Suppressor macrophage treated with lipopolysaccharide for 1 hour (primary cell): ENCODE measurements at regions not wholly inside any gene's neighbourhood (a gene's known extent, or its start where the extent isn't known, plus 50 kb on each side); places are given as distances from the start of the nearest gene placed in this dataset.

Experiments used
- DNase-seq, 3 donors: peaks; one replicate each; pipeline ENCODE4 v3.0.0-alpha.2; 2020 to 2022

DNA sequence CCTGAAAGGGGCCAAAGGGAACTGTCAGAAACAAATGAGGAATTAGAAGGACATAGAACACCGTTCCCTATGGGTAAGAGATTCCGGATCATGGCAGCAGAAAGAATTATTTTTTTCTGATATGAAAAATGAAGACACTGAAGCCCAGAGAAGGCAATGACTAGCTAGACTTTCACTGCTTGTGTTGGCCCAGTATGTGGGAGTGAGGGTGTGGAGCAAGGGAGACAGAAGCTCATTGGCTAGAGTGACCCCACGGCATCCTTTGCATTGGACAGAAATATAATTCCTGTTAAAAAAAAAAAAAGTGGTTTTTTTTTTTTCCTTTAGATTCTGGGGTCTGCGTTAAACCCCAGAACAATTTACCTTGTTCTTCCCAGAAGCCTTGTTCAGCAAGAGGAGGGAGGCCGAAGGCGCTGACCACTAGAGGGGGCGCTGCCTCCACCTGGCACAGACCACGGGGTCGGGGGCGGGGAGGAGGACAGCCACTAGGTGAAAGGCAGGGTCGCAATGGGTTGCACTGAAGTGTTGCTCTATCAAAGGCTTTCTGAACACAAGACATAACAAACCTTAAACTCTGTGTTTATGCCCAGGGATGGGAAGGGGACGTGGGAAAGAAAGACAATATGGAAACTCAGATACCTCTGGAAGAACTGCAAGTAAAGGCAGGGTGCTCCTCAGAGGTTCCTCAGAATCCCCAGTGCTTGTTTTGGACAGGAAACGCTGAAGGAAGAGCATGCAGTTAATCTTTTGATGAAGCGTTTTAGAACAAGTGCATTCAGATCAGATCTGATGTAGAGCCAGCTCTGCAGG lies 156.8 kb downstream of the KCNA5 start:
- peak in 2 of 3 donors; percentile 38 to 64 for DNase-seq

DNA sequence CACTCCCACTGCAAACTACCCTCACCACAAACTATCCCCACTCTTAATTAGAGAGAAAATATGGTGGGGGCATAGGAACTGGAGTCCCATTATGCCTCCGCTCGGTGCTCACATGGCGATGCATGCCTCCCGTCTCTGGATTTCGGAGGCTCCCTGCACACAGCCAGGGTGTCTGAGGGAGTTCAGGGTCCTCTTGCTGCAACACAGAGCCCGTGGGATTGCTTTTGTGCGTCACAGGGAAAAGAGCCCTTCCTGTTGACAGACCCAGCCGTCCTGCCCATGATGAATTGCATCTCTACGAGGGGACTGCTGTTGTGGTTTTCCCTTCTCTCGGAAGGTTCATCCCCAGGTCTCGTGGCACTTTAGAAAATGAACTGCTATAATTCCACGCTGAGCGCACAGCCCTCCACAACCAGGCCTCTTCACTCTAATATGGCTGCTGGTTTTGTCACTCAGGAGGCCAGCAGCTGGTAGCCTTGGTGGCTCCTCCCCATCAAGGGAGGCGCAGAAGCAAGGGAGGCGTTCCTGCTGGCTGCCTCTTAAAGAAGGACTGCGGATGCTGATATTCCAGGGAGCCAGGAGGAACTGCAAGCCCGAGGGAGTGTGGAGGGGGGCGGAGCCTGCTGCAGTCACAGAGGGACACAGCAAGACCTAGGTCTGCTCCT lies 158.0 kb downstream of the KCNA5 start:
- no peak for DNase-seq

DNA sequence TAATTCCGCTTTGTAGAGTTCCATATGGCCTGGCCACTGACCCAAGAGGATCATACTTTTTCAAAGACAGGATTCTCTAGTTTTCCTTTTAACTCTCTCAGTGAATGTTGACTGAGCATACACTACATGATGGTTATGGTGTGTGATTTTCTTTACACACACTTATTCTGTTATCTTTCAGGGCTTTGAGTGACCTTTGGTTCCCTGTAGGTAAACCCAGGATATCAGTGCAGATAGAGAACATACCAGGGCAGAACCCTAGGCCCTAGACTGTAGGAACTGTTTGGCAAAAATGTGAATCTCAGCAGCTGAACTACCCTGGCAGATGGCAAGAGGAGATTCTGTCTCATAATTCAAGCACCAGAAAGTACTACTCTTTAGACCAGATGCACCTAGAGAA lies 159.6 kb downstream of the KCNA5 start:
- no peak for DNase-seq

DNA sequence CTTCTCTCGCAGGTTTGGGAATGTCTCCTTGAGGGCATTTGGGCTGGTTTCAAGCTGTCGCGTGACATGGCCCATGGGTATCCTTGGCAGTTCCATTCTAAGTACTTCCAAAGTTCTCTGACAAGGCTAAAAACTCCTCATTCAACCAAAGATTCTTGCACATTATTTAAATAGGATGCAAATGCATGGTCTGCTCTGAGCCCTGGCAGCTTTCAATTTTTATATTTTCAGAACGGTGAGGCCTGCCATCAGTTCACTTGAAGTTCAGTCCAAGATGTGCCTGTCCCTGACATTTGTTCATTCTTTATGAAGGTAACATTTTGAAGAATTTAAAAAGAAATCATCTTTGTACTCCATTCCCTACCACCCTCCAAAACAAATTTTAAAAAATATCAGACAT lies 160.0 kb downstream of the KCNA5 start:
- no peak for DNase-seq

DNA sequence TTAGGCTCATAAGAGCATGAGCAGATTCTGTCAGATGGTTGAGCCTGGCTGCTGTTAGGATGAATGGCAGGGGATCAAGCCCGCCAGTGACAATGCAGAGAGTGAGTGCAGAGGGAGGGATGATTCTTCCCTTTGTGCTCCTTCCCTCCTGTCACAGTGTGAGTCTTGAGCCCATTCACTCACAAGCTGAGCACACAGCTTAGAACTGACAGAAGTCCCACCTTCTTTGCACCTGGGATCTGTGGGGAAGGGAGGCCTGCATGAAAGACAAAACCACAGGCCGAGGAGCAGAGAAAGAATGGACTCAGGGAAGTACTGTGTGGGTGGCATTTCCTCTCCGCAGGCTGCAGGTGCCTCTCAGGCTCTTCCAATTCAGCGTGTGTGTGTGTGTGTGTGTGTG lies 160.6 kb downstream of the KCNA5 start:
- DNase-seq = no peak

DNA sequence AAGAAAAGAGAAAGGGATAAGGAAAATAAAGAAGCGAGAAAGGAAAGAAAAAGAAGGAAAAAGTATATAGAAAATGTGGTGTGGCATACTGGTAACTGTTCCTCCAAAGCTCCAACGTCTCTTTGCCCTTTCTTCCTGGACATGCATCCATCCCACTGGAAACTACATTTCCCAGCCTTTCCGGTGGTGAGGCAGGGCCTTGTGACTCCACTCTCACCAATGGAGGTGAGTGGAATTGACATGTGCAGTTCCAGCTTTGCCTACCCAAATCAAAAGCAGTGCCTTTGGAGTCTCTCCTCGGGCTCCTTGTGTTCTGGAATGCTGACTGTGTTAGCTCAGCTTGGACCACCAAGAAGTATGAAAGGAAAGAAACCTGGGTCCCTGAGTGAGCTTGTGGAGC lies 161.2 kb downstream of the KCNA5 start:
- DNase-seq = no peak

DNA sequence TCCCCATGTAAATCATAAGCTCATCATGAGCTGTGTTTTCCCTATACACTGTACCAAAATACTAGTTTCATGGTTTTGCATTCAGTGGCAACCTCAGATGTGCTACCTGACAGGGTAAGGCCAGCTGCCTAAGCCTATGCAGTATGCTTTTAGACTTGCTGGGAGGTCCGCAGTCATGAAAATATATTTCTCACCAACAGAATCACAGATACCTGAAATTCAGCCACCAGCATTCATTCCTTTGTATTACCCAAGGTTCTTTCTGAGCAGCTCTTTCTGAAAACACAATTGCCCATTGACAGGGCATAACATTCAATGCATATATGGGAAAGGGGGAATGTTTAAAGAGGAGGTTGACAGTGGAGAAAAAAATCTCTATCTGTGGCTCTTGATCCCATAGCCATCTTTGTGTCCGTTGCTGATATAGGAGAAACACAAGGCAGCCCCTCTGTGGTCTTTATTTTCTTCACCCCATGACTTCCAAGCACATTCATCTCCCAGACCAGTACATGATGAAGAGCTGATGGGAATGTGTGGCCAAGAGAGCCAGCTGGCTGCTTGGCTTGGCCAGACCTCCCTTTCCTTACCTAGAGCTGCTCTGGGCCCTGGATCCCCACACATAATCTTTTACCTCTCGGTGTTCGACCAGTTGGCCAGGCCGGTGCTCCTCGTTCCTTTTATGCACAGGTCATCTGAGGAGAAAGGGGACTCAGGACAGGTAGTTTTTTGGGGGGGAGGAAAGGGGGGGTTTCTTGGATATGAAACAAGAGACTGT lies 162.9 kb downstream of the KCNA5 start:
- no peak for DNase-seq

DNA sequence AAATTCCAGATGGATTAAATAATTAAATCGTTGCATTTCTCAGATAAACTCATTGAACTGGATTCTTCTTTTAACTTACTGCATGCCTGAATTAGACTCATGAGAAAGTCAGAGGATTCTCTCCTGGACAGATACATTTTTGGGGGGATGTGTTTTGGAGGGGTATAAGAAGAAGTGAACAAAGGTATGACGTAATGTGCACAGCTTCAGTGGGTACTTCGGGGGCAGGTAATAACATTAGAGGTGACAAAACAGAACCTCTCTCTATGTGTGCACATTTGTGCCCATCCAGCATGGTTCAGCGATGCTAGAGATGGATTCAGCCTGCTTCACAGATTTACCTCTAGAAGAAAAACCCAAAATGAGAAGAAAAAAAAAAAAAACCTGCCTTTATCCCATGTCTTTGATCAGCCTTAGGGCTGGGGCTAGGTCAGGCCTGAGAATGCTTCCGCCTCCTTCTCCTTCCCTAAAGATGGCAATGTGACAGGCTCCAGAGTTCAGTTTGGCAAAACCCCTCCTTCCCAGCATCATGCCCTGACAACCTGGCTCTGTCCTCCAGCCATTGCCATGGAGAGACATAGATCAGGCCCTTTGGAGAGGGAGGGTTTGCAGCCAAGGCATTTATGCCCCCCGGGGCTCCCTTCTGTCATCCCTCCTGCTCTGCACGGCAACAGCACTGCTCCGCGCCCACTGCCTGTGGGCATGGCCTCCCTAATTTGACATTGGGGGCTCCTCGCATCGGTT lies 166.7 kb downstream of the KCNA5 start:
- no peak for DNase-seq

DNA sequence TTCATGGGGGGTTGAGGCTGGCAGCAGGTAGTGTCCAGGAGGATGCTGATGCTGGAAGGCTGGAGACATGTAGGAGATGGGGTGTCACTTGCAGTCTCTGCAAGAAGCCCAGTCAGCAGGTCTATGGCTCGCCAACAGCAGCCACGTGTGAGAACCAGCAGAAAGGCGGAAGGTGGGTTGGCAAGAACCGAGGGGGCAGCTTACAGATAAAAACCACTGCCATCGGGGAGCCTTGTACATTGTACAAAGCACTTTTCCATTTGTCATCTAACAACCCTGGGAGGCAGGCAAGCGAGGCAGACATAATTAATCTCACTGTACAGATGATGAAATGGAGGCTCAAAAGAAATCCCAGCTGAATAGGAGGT lies 167.2 kb downstream of the KCNA5 start:
- no peak for DNase-seq

DNA sequence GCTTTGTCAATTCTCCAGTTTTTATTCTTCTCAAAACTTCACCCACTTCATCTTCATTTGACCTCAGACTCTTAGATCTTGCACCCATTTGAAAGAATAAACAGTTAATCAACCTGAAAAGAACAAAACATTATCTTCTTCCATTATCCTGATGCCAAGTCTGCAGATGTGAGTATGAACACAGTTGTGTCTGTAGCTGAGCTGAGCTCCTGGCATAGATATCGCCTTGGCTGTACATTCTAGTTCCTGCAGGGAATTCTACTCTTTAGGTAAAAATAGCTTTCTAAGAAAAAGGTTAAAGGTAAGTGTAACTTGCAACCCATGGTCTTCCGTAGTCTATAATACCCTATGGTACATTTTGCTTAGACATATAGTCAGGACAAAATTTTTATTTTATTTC lies 169.7 kb downstream of the KCNA5 start:
- no peak for DNase-seq

DNA sequence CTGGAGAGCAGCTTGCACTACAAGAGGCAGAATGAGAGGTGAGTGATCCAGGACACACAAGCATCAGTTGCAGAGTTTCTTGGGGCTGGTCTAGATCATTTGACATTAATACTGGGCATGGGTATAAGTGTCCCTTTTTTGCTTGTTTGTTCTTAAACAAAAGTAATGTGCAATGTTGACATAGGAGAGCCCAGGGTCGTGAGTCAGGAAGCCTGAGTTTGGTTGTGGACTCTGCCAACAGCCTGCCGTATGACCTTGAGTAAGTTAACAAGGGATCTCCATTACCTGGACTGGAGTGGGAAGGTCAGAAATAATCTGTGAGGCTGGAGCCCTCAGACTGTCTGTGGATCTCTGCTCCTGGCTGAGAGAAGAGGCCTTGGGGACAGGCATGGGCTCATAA lies 170.3 kb downstream of the KCNA5 start:
- DNase-seq = no peak

DNA sequence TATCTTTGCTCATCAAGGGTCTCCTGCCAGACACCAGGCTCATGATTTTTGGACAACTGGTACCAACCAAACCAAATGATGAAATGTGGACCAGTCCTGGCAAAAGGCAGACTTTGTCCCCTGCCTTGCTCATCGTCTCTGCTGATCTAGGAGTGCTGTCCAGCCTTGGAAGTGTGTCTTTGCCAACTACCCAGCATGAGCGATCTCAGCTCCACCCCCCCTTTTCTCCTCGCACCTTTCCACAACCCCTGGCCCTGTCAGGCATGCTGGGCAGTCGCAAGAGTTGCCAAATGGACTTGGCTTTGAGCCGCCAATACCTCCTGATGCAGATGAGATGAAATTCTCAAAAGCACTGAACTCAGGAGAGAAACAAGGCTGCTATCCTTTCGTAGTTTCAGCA lies 174.3 kb downstream of the KCNA5 start:
- DNase-seq = no peak

DNA sequence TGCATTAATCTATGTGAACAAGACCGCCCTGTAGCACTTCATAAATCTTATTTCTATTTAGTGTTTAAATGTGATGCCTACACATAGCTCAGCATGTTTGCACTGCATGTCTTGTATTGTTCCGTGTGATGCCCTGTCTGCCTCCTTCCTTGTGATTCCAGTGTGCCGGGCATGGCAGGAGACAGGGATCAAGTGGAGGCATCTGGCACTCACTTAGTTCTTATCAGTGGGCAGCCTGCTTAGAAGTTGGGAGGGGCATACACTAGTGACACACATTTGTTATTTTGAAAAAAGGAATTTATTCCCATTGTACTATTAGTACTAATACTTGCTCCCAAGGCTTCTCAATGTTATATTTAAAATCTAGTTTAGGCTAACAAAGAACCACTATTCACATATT lies 176.4 kb downstream of the KCNA5 start:
- no peak for DNase-seq

DNA sequence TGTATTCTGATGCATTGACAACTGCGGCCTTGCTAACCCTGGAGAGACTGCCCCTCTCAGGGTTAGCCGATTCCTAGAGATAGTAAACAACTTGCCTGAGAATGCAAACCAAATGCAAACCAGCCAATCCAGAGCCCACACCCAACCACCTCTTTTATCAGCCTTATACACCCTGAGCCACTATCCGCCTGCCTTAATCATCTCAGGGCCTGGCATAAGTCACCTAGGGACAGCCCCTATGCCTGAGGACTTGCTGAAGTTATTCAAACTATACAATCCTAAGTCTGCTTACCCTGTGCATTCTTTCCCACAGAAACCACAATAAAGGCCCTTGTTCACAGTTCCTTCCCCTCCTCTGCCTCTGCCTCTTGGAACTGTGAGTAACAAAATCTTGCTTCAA lies 177.2 kb downstream of the KCNA5 start:
- DNase-seq = no peak

DNA sequence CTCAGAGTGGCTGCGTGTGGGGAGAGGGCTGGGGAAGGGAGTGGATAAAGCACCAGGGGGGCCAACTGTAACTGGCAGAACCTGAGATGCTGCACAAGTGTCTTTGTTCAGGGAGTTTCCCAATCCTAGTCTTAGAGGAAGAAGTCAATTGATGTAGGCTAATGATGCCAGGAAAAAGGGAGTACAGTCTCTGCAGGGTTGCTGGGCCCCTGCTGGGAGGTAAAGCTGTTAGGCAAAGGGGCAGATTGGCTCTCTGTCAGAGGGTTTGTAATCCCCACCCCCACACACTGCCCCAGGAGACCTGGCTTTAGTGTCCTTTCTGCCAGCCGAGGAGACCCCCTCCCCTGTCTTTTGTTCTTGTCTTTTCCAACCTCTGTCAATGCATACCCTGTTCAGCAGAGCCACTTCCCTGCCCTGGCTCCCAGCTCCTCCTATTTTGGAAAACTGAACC lies 178.4 kb downstream of the KCNA5 start:
- no peak for DNase-seq

DNA sequence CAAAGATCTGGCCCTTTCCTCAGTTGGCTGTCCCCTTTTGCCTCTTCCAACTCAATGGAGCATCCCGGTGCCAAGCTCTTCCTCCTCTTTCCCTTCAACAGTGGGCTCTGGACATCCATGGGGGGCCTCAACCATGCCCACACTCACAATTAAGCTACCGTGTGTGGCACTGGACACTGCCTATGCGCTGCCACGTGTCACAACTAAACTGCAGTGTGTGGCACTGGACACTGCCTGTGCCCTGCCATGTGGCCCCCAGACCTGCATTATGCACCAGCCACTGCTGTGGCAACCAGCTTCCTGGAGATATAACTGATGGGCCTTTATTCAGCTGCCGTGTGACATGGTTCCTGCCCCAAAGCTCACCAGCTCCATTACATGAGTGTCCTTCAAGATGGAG lies 179.1 kb downstream of the KCNA5 start:
- DNase-seq = no peak

DNA sequence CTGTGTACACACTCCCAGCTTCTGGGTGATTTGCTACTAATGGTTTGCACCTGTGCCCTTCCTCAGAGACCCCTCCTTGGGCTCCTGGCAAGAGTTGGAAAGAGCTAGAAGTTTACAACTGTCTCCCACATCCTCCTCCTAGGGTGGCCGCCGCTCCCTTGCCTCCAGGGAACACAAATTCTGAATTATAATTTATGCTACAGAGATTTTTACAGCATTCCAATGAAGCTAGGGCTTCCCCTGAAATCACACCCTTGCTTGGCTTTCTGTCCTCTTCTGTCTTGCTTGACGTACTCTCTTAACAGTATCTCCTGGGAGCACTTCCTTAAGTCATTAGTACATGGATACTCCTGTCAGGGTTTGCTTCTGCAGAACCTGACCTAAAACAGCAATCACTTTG lies 180.2 kb downstream of the KCNA5 start:
- DNase-seq = no peak

DNA sequence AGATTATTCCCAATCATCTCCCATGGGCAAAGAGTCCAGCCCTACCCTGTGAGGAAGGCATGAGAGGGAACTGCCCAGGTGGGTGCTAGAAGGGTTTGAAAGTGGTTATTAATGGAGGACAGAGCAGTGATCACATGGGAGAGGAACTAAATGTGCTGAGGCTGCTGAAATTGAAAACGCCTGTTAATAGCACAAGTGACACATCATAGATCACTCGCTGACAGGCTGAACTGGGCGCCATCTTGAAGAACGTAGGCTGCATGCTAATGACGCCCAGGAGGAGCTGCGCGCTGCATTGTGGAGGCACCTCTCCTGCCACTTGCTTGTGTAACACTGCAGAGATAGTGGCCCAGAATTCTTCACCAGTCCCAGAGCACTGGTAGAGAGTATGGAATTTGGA lies 182.9 kb downstream of the KCNA5 start:
- no peak for DNase-seq

DNA sequence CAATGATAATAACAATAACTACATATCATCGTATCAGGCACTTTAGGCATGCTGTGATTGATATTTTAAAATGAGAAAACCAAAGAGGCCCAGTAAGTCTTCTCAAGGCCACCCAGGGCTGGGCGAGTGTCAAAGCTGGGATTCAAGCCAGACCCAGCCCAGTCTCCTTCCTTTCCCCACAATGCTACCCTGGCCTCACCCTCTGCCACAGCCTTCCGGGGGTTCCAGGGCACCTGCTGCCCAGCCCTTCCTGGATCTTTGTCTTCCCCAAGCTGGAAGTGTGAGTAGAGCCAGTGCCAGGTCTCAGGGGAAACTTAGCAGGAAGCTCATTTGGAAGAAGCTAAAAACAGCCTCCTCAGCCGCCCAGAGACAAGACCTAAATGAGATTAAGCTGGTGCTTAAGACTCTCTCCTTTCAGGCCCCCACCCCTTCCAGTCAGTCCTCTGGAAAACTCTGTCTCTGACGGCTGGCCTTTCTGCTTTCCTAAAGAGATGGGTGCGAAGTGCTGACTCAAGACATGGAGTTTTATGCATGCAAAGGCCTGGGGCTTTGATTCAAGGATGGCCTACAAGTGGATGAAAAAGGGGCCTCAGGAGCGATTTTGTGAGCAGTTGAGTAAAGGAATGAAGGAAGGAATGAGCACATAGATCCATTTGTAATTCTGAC lies 184.2 kb downstream of the KCNA5 start:
- DNase-seq = no peak

DNA sequence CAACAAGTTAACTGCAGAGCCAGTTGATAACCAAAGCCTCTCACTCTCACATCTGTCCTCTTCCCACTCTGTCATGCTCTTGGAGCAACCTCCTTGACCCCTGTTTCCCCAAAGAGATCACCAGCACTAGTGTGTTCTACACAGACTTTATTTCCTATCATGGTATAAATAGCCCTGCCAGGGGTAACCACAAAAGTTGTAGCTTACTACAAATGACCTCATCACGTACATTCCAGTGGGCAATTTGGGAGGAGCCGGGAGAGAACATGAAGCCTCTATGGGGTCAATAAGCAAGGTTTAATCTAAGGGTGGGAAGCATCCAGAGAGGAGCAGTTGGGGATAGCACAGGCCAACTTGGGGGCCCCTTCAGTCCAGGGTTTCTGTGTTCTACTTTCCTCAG lies 186.5 kb downstream of the KCNA5 start:
- no peak for DNase-seq

DNA sequence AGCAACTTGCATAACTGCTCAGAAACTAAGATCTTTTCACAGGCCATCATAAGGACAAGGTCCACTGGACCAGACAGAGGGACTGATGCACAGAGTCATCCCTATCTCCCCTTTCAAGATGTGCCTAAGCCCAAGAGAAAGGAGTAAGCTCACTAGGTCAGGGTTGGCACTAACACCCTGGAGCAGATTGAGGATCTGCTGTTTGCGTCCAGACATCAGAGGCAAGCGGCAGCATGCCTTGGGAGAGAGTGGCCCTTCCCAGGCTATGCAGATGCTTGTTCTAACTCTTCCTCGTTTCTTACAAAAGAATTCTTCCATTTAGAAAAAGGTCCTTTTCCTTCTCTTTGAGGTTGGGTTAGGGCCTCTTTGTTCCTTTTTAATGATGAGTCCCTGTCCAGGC lies 187.2 kb downstream of the KCNA5 start:
- DNase-seq = no peak

DNA sequence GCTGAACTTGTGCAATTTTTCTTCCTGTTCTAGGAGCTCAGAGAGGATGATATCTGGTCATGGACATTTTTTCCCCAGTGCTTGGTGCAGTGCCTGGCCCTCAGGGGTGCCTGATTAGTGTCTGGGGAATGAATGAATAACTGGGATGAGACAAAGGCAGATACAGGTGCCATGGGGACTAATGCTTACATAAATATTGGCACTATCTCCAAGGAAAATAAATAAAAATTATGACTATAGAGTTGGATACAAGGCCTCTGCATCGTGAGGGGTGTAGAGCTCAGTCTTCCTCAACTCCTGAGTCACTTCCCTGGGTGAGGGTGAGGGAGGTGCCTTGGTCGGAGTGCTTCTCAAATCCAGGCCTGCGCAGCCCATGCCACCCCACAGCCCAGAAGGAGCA lies 188.6 kb downstream of the KCNA5 start:
- no peak for DNase-seq
